Uterus (tissue), 3 donors: ENCODE measurements at regions not wholly inside any gene's neighbourhood (a gene's known extent, or its start where the extent isn't known, plus 50 kb on each side); places are given as distances from the start of the nearest gene placed in this dataset.
"Not testable (repeated sequence)": the region's sequence is repeated elsewhere in the genome, so short reads cannot be mapped to it uniquely, and the experiment has no call there.

Source experiments
- DNase-seq, 2 donors: peaks; one replicate each; pipeline ENCODE4 v3.0.0-alpha.2; 2019 to 2020
- H3K27ac ChIP-seq, 2 donors: fragments of 200-600 bp; sonication (generic); 1 replicate in 1 of 2; 2 replicates in 1 of 2; pipeline ENCODE4 v1.5.1; 2016 to 2018
- H3K27me3 ChIP-seq, 2 donors: fragments of 200-600 bp; sonication (generic); one replicate each; pipeline ENCODE4 v1.5.1; 2018 to 2019; ENCODE audit warnings: control low read depth in 1 of 2
- H3K36me3 ChIP-seq, 2 donors: fragments of 200-600 bp; sonication (generic); one replicate each; pipeline ENCODE4 v1.5.1; 2019; ENCODE audit warnings: control low read depth in 1 of 2
- H3K4me1 ChIP-seq, 2 donors: fragments of 200-600 bp; sonication (generic); one replicate each; pipeline ENCODE4 v1.5.1; 2018 to 2019; ENCODE audit warnings: control low read depth in 1 of 2
- H3K4me3 ChIP-seq, 2 donors: fragments of 200-600 bp; sonication (generic); 1 replicate in 1 of 2; 2 replicates in 1 of 2; pipeline ENCODE4 v1.5.1; 2018 to 2019; ENCODE audit warnings: mild to moderate bottlenecking in 1 of 2
- H3K9me3 ChIP-seq, 2 donors: fragments of 200-600 bp; sonication (generic); one replicate each; pipeline ENCODE4 v1.5.1; 2019; ENCODE audit warnings: control low read depth in 1 of 2
- CTCF ChIP-seq, 4 experiments: fragments of 200-600 bp in 2 of 4; fragments of 450-650 bp in 2 of 4; sonication (generic) in 2 of 4; IDR thresholded peaks; one replicate each; pipeline ENCODE4 v1.5.1; 2016 to 2019; ENCODE audit warnings: antibody characterized with exemption in 4 of 4, mild to moderate bottlenecking in 2 of 4, moderate library complexity in 1 of 4
- POLR2A ChIP-seq, 2 donors: fragments of 450-650 bp; IDR thresholded peaks; one replicate each; pipeline ENCODE4 v1.6.1; 2016; ENCODE audit warnings: antibody characterized with exemption in 2 of 2, mild to moderate bottlenecking in 1 of 2, moderate library complexity in 1 of 2
- intact Hi-C: fragments of 100-400 bp; cut with DNase I; formaldehyde crosslinking; loops from one replicate; pipeline ENCODE4 v1.15.1; 2023; ENCODE audit warnings: low total_unique reads
- donor health status: DM: yes; HTN: yes; CAD: no.

DNA sequence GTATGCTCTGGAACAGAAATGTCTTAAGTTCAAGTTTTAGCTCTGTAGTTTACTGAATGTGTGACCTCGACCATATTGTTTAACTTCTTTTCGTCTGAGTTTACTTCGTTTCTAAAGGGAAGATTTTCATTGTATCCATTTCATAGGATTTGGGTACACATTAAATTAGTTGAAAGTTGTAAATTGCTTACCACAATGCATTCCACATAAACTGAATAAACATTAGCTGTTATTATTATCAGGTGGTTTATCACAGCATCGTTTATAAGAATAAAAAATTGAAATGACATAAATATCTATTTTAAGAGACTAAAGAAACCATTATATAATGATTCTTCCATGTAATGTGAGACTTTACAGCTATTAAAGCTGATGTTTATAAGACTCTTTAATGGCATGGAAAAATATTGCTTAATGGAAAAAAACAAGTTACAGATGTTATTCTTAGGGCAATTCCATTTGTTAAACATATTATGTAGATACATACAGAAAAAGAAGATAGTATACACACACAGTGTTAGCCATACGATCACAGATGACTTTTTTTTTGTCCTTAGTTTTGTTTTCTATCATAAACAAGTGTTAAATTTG, 342.3 kb upstream of the SGO1 start:
- Histone ChIP-seq H3K4me3 (no peak overlapping the region), H3K36me3 (no peaks in the 10 kb centered on the region), H3K4me1 (no peaks in the 10 kb centered on the region), H3K27me3 (no peaks in the 10 kb centered on the region), H3K27ac (no peak overlapping the region), H3K9me3 (no peaks in the 10 kb centered on the region)
- no peak for TF ChIP-seq POLR2A (IDR thresholded peaks at IDR 0.05)
- TF ChIP-seq CTCF (IDR thresholded peaks at IDR 0.05), result no peak
- DNase-seq, result no peak
- intact Hi-C loops, result no loop called here

DNA sequence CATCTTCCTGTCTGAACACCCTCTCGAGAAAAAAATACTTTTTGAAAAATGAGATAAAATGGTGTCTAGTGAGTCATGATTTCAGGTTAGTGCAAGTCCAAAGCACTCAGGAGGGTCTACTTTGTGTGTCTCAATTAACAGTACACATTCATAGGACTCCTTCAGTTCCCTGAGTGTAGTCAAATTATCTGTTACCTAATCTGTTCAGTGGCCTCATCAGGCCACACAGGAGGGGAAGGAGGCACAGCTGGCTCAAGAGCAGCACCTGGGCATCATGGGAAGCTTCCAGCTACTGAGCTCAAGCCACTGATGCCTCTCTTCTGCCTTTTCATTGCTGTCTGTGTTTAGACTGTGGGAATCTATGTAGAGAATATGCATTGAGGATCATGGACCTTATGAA, 341.4 kb upstream of the SGO1 start:
- intact Hi-C loops, result no loop called here
- Histone ChIP-seq H3K36me3 (no peaks in the 10 kb centered on the region), H3K27ac (no peak overlapping the region), H3K9me3 (no peaks in the 10 kb centered on the region), H3K27me3 (no peaks in the 10 kb centered on the region), H3K4me1 (no peaks in the 10 kb centered on the region), H3K4me3 (no peak overlapping the region)
- DNase-seq, result no peak
- TF ChIP-seq CTCF (IDR thresholded peaks at IDR 0.05), result no peak
- no peak for TF ChIP-seq POLR2A (IDR thresholded peaks at IDR 0.05)

DNA sequence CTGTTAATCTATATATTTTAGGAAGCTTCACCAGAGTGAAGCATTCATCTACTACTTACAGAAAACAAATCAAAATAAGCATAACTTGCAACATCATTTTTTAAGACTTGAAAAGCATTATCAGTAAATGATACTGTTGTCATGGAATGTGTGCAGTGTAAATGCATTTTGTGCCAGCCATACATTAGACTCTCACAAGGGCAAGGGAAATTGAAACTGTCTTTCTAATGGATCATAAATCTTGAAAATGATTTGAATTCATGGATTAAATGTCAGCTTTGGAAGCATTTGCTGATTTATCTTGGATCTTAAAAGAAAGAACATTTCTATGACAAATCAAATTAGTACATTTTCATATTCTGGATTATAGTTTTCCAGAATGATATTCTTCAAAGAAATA, 338.3 kb upstream of the SGO1 start:
- no peak for DNase-seq
- no peak for TF ChIP-seq CTCF (IDR thresholded peaks at IDR 0.05)
- TF ChIP-seq POLR2A (IDR thresholded peaks at IDR 0.05), result no peak
- Histone ChIP-seq H3K4me1 (no peaks in the 10 kb centered on the region), H3K4me3 (no peak overlapping the region), H3K27ac (no peak overlapping the region), H3K9me3 (no peaks in the 10 kb centered on the region), H3K27me3 (no peaks in the 10 kb centered on the region), H3K36me3 (no peaks in the 10 kb centered on the region)
- intact Hi-C loops, result no loop called here

DNA sequence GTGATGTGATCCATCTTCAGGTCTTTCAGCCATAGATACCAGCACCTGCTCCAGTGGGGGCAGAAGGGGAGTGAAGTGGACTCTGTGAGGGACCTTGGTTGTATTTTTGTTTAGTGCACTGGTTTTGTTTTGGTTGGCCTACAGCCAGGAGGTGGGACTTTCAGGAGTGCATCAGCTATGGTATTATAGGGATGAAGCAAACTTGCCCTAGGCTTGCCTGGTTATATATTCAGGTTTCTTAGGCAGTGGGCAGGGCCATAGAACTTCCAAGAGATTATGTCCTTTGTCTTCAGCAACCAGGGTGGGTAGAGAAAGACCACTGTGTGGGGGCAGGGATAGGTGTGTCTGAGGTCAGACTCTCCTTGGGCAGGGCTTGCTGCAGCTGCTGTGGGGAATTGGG, 337.3 kb upstream of the SGO1 start:
- Histone ChIP-seq H3K27me3 (no peaks in the 10 kb centered on the region), H3K4me1 (no peaks in the 10 kb centered on the region)

DNA sequence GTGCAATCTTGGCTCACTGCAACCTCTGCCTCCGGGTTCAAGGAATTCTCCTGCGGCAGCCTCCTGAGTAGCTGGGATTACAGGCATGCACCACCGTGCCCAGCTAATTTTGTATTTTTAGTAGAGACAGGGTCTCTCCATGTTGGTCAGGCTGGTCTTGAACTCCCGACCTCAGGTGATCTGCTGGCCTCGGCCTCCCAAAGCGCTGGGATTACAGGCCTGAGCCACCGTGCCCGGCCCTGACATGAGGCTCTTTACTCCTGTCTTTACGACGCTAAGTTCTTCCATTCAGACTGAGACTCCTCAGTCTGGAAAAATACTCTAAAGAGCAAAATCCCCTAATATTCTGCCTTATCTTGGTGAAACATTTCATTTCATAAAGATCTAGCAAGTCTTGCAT, 331.3 kb upstream of the SGO1 start:
- DNase-seq, H3K27ac ChIP-seq, H3K4me1 ChIP-seq, intact Hi-C loops, H3K4me3 ChIP-seq, H3K9me3 ChIP-seq, H3K27me3 ChIP-seq, H3K36me3 ChIP-seq: not testable (repeated sequence)

More for the DNA sequence above, 337.3 kb upstream of the SGO1 start:
- no peak overlapping the region for H3K27ac ChIP-seq
- DNase-seq, result no peak
- no peak overlapping the region for H3K4me3 ChIP-seq
- intact Hi-C loops, result no loop called here
- TF ChIP-seq POLR2A (IDR thresholded peaks at IDR 0.05), result no peak
- no peak for TF ChIP-seq CTCF (IDR thresholded peaks at IDR 0.05)
- no peaks in the 10 kb centered on the region for H3K9me3 ChIP-seq
- no peaks in the 10 kb centered on the region for H3K36me3 ChIP-seq

- intact Hi-C loops, result no loop called here
- no peak for TF ChIP-seq POLR2A (IDR thresholded peaks at IDR 0.05)
- no peak for TF ChIP-seq CTCF (IDR thresholded peaks at IDR 0.05)
- no peaks in the 10 kb centered on the region for H3K27me3 ChIP-seq
- no peak overlapping the region for H3K4me3 ChIP-seq
- no peaks in the 10 kb centered on the region for H3K9me3 ChIP-seq
- no peaks in the 10 kb centered on the region for H3K36me3 ChIP-seq
- H3K27ac ChIP-seq, result no peak overlapping the region
- no peak for DNase-seq
- no peaks in the 10 kb centered on the region for H3K4me1 ChIP-seq
Observed at GRCh38 chr3:20516311-20516710, 330.3 kb upstream of the SGO1 start.
